Uterus (tissue), 2 donors: ENCODE measurements at regions not wholly inside any gene's neighbourhood (a gene's known extent, or its start where the extent isn't known, plus 50 kb on each side); places are given as distances from the start of the nearest gene placed in this dataset.

Experiments used
- CTCF ChIP-seq, 4 experiments: fragments of 200-600 bp in 2 of 4; fragments of 450-650 bp in 2 of 4; sonication (generic) in 2 of 4; IDR thresholded peaks; one replicate each; pipeline ENCODE4 v1.5.1; 2016 to 2019; ENCODE audit warnings: antibody characterized with exemption in 4 of 4, mild to moderate bottlenecking in 2 of 4, moderate library complexity in 1 of 4
- POLR2A ChIP-seq, 2 donors: fragments of 450-650 bp; IDR thresholded peaks; one replicate each; pipeline ENCODE4 v1.6.1; 2016; ENCODE audit warnings: antibody characterized with exemption in 2 of 2, mild to moderate bottlenecking in 1 of 2, moderate library complexity in 1 of 2

GRCh38 chr1:34657849-34658248 is 97.0 kb upstream of the GJB5 start:
- TF ChIP-seq CTCF (IDR thresholded peaks at IDR 0.05) (no peak), POLR2A (IDR thresholded peaks at IDR 0.05) (no peak)
